ENCODE measurements at regions not wholly inside any gene's neighbourhood (a gene's known extent, or its start where the extent isn't known, plus 50 kb on each side); places are given as distances from the start of the nearest gene placed in this dataset.

GRCh38 chr2:180722551-180723239 lies 257.7 kb upstream of the UBE2E3 start:
- no peaks in the 10 kb centered on the region for H3K9me3 Mint-ChIP-seq (ENCODE audit: low read depth)
- TF ChIP-seq CTCF (IDR thresholded peaks at IDR 0.05) = no peak

GRCh38 chr2:180720829-180721228 lies 259.6 kb upstream of the UBE2E3 start:
- no peak for TF ChIP-seq CTCF (IDR thresholded peaks at IDR 0.05)
- Mint-ChIP-seq H3K9me3 (ENCODE audit: low read depth) (no peaks in the 10 kb centered on the region), H3K4me3 (ENCODE audit: unreplicated experiment) (no peak overlapping the region), H3K4me1 (ENCODE audit: low read depth) (peaks cover 12% of the 10 kb centered on the region), H3K36me3 (ENCODE audit: low read depth) (no peaks in the 10 kb centered on the region), H3K27me3 (ENCODE audit: low read depth) (peaks cover 3% of the 10 kb centered on the region), H3K27ac (ENCODE audit: unreplicated experiment) (no peak overlapping the region)
- no peak for DNase-seq (ENCODE audit: low spot score)

More at GRCh38 chr2:180722551-180723239, 257.7 kb upstream of the UBE2E3 start:
- Mint-ChIP-seq H3K36me3 (ENCODE audit: low read depth) (no peaks in the 10 kb centered on the region), H3K4me1 (ENCODE audit: low read depth) (peaks cover 5% of the 10 kb centered on the region), H3K27ac (ENCODE audit: unreplicated experiment) (no peak overlapping the region), H3K27me3 (ENCODE audit: low read depth) (peaks cover 3% of the 10 kb centered on the region), H3K4me3 (ENCODE audit: unreplicated experiment) (no peak overlapping the region)
- no peak for DNase-seq (ENCODE audit: low spot score)

- Mint-ChIP-seq H3K27ac (ENCODE audit: unreplicated experiment) (no peak overlapping the region), H3K4me1 (ENCODE audit: low read depth) (peaks cover 8% of the 10 kb centered on the region), H3K4me3 (ENCODE audit: unreplicated experiment) (no peak overlapping the region), H3K9me3 (ENCODE audit: low read depth) (peaks cover 6% of the 10 kb centered on the region), H3K36me3 (ENCODE audit: low read depth) (peaks cover under 1% of the 10 kb centered on the region), H3K27me3 (ENCODE audit: low read depth) (peaks cover 3% of the 10 kb centered on the region)
- TF ChIP-seq CTCF (IDR thresholded peaks at IDR 0.05) = no peak
- DNase-seq (ENCODE audit: low spot score) = no peak
Observed at GRCh38 chr2:180717588-180717987, 262.8 kb upstream of the UBE2E3 start.

GRCh38 chr2:180716186-180717180 lies 263.9 kb upstream of the UBE2E3 start:
- Mint-ChIP-seq H3K4me3 (ENCODE audit: unreplicated experiment) (no peak overlapping the region), H3K27ac (ENCODE audit: unreplicated experiment) (no peak overlapping the region), H3K4me1 (ENCODE audit: low read depth) (peaks cover 7% of the 10 kb centered on the region), H3K36me3 (ENCODE audit: low read depth) (peaks cover 2% of the 10 kb centered on the region), H3K27me3 (ENCODE audit: low read depth) (peaks cover 3% of the 10 kb centered on the region), H3K9me3 (ENCODE audit: low read depth) (peaks cover 12% of the 10 kb centered on the region)
- no peak for DNase-seq (ENCODE audit: low spot score)
- TF ChIP-seq CTCF (IDR thresholded peaks at IDR 0.05) = no peak

- Mint-ChIP-seq H3K4me1 (ENCODE audit: low read depth) (peaks cover 7% of the 10 kb centered on the region), H3K27me3 (ENCODE audit: low read depth) (peaks cover 3% of the 10 kb centered on the region), H3K36me3 (ENCODE audit: low read depth) (peaks cover 2% of the 10 kb centered on the region), H3K9me3 (ENCODE audit: low read depth) (peaks cover 12% of the 10 kb centered on the region), H3K4me3 (ENCODE audit: unreplicated experiment) (no peak overlapping the region), H3K27ac (ENCODE audit: unreplicated experiment) (no peak overlapping the region)
- TF ChIP-seq CTCF (IDR thresholded peaks at IDR 0.05) = no peak
- DNase-seq (ENCODE audit: low spot score) = no peak
Observed at GRCh38 chr2:180715044-180715443, 265.4 kb upstream of the UBE2E3 start.
